HepG2 (cell line): ENCODE measurements at regions not wholly inside any gene's neighbourhood (a gene's known extent, or its start where the extent isn't known, plus 50 kb on each side); places are given as distances from the start of the nearest gene placed in this dataset.

ENCODE experiments used
- ATAC-seq: fragments of 200-7000 bp; cut with Tn5 transposase; 3 replicates; pipeline ENCODE4 v1.9.1; 2020; ENCODE audit warnings: mild to moderate bottlenecking, moderate library complexity
- BruUV-seq: library from RNA; stranded (reverse); fragments of 400-500 nt; replicated peaks from 2 replicates; lab custom pipeline; 2021; lab: Mats Ljungman, UMichigan
- CTCF ChIA-PET: fragments of 300-600 bp; formaldehyde crosslinking; extraction: SDS; loops from one replicate; lab custom pipeline; 2021; ENCODE audit warnings: low total read pairs, inconsistent platforms, low intra/inter-chr PET ratio; lab: Yijun Ruan, JAX
- POLR2A ChIA-PET: fragments of 350-600 bp; sonication (Branson Sonifier 250); formaldehyde crosslinking; loops from one replicate; lab custom pipeline; 2020; ENCODE audit warnings: antibody characterized with exemption, inconsistent platforms; lab: Yijun Ruan, JAX
- DNase-seq: peaks from one replicate; pipeline ENCODE4 v3.0.0-alpha.2; 2015; ENCODE audit warnings: low spot score
- FAIRE-seq: peaks from 3 replicates; lab custom pipeline; 2011; peaks lifted over from hg19 to GRCh38; lab: Jason Lieb, UNC
- H2AFZ ChIP-seq: one replicate; pipeline ENCODE4 v1.6.1; 2011; ENCODE audit warnings: low read length, inconsistent platforms
- H3K27ac ChIP-seq: fragments of 300-600 bp; 3 replicates; pipeline ENCODE4 v1.8.0; 2011; ENCODE audit warnings: mixed run types, mild to moderate bottlenecking, mixed read lengths, low read length, inconsistent platforms; ENCODE audit not compliant: insufficient read depth; ENCODE audit errors: extremely low read length
- H3K27me3 ChIP-seq, 2 experiments: fragments of 200-600 bp in 1 of 2; 2 replicates in 1 of 2; 3 replicates in 1 of 2; pipeline versions ENCODE4 v1.6.0 to v1.8.0; 2011; ENCODE audit warnings: low read length in 2 of 2, mild to moderate bottlenecking in 2 of 2, moderate library complexity in 2 of 2, inconsistent platforms in 1 of 2; ENCODE audit not compliant: insufficient read depth in 2 of 2, control insufficient read depth in 1 of 2
- H3K36me3 ChIP-seq, 2 experiments: fragments of 200-600 bp in 1 of 2; replicated peaks in 1 of 2; 2 replicates in 1 of 2; 3 replicates in 1 of 2; pipeline versions ENCODE4 v1.5.1 to v1.8.0; 2011; ENCODE audit warnings: low read length in 2 of 2, inconsistent platforms in 1 of 2; ENCODE audit not compliant: insufficient read depth in 2 of 2, control insufficient read depth in 1 of 2
- H3K4me1 ChIP-seq: 2 replicates; pipeline ENCODE4 v1.5.1; 2012; ENCODE audit warnings: low read length, inconsistent platforms; ENCODE audit not compliant: insufficient read depth
- H3K4me2 ChIP-seq: 2 replicates; pipeline ENCODE4 v1.6.0; 2011; ENCODE audit warnings: low read depth, low read length, inconsistent platforms
- H3K4me3 ChIP-seq, 3 experiments: fragments of 200-600 bp in 1 of 3; sonication (generic), shearing (Covaris generic) in 1 of 3; replicated peaks in 1 of 3; 2 replicates each; pipeline ENCODE4 v1.5.1; 2011 to 2016; ENCODE audit warnings: low read length in 3 of 3, inconsistent platforms in 2 of 3, low read depth in 2 of 3, mild to moderate bottlenecking in 2 of 3, control low read depth in 1 of 3, mixed read lengths in 1 of 3; ENCODE audit not compliant: insufficient read depth in 1 of 3
- H3K79me2 ChIP-seq: one replicate; pipeline ENCODE4 v1.6.1; 2011; ENCODE audit warnings: low read length, inconsistent platforms; ENCODE audit not compliant: insufficient read depth
- H3K9ac ChIP-seq: 2 replicates; pipeline ENCODE4 v1.6.0; 2011; ENCODE audit warnings: mild to moderate bottlenecking, low read depth, low read length, inconsistent platforms; ENCODE audit not compliant: insufficient read depth
- H3K9me3 ChIP-seq: 2 replicates; pipeline ENCODE4 v1.5.1; 2012; ENCODE audit warnings: mild to moderate bottlenecking, low read length
- H4K20me1 ChIP-seq: 2 replicates; pipeline ENCODE4 v1.6.0; 2011; ENCODE audit warnings: inconsistent platforms, mild to moderate bottlenecking, low read length, moderate library complexity; ENCODE audit not compliant: insufficient read depth
- DMTF1 ChIP-seq: sonication (generic); formaldehyde crosslinking; IDR thresholded peaks from 2 replicates; pipeline ENCODE4 v1.4.0; 2020; ENCODE audit warnings: mild to moderate bottlenecking, missing genetic modification reagents
- FOXA1 ChIP-seq, 2 experiments: fragments of 450-650 bp in 1 of 2; sonication (generic) in 1 of 2; formaldehyde crosslinking in 1 of 2; IDR thresholded peaks; 2 replicates each; pipeline versions ENCODE4 v1.4.0 to v1.6.1; 2016 to 2020; ENCODE audit warnings: missing genetic modification reagents in 1 of 2
- HINFP ChIP-seq: sonication (generic); formaldehyde crosslinking; IDR thresholded peaks from 2 replicates; pipeline ENCODE4 v1.4.0; 2020; ENCODE audit warnings: low read depth, mild to moderate bottlenecking, missing genetic modification reagents
- KDM1A ChIP-seq: IDR thresholded peaks from 2 replicates; pipeline ENCODE4 v1.6.1; 2016; ENCODE audit warnings: missing compliant biosample characterization
- KLF13 ChIP-seq: sonication (generic); formaldehyde crosslinking; IDR thresholded peaks from 2 replicates; pipeline ENCODE4 v1.4.0; 2020; ENCODE audit warnings: mild to moderate bottlenecking, missing genetic modification reagents
- LBX2 ChIP-seq: sonication (generic); formaldehyde crosslinking; IDR thresholded peaks from 2 replicates; pipeline ENCODE4 v1.5.0; 2020; ENCODE audit warnings: missing genetic modification reagents, mild to moderate bottlenecking, borderline replicate concordance
- REXO4 ChIP-seq: sonication (generic); formaldehyde crosslinking; IDR thresholded peaks from 2 replicates; pipeline ENCODE4 v1.8.0; 2022; ENCODE audit warnings: missing genetic modification reagents, mild to moderate bottlenecking, borderline replicate concordance
- SSRP1 ChIP-seq: IDR thresholded peaks from 2 replicates; pipeline ENCODE4 v1.6.1; 2016; ENCODE audit warnings: control low read depth
- TGIF2 ChIP-seq: IDR thresholded peaks from 2 replicates; pipeline ENCODE4 v1.6.1; 2016; ENCODE audit warnings: control low read depth, missing compliant biosample characterization
- YEATS4 ChIP-seq: sonication (generic); formaldehyde crosslinking; IDR thresholded peaks from 2 replicates; pipeline ENCODE4 v1.4.0; 2020; ENCODE audit warnings: missing genetic modification reagents, borderline replicate concordance
- ZBTB7A ChIP-seq: sonication (generic); formaldehyde crosslinking; IDR thresholded peaks from 2 replicates; pipeline ENCODE4 v1.8.0; 2022; ENCODE audit warnings: mild to moderate bottlenecking, missing genetic modification reagents
- ZFP91 ChIP-seq: sonication (generic); formaldehyde crosslinking; IDR thresholded peaks from 2 replicates; pipeline ENCODE4 v1.9.0; 2022; ENCODE audit warnings: missing genetic modification reagents, mild to moderate bottlenecking, borderline replicate concordance
- ZNF552 ChIP-seq: sonication (generic); formaldehyde crosslinking; IDR thresholded peaks from 2 replicates; pipeline ENCODE4 v1.9.0; 2022; ENCODE audit warnings: missing genetic modification reagents, mild to moderate bottlenecking, borderline replicate concordance
- ZNF674 ChIP-seq: sonication (generic); formaldehyde crosslinking; IDR thresholded peaks from 2 replicates; pipeline ENCODE4 v1.5.0; 2020; ENCODE audit warnings: low read depth, mild to moderate bottlenecking, missing genetic modification reagents
- ZSCAN9 ChIP-seq: IDR thresholded peaks from 2 replicates; pipeline ENCODE4 v1.6.1; 2016; ENCODE audit warnings: borderline replicate concordance
- WGBS: methylation state at CpG from one replicate; pipeline ENCODE4 v1.1.6; 2017; ENCODE audit warnings: low lambda C conversion rate; 5-methylcytosine and 5-hydroxymethylcytosine counted together
- in situ Hi-C: cut with HindIII; loops from 2 replicates; pipeline ENCODE4 v1.10.0; 2017; ENCODE audit warnings: low pct_unique_long_range_greater_than_20kb; ENCODE audit not compliant: extremely low pct_ligation_motif_present
- intact Hi-C: fragments of 100-400 bp; cut with micrococcal nuclease; formaldehyde crosslinking; loops from one replicate; pipeline ENCODE4 v1.10.0; 2022; ENCODE audit not compliant: unreplicated experiment

GRCh38 chr12:69118516-69118915 is 120.9 kb upstream of the CPSF6 start (continued):
- TF ChIP-seq SSRP1 (CRISPR knock-in tag), result no peak

GRCh38 chr12:69119770-69120169 is 119.6 kb upstream of the CPSF6 start:
- Histone ChIP-seq H3K4me2 (no peak overlapping the region), H3K79me2 (no peaks in the 10 kb centered on the region), H3K9me3 (no peaks in the 10 kb centered on the region), H3K27me3 (peaks cover 0 to 6% of the 10 kb centered on the region in 2 experiments; a peak in 1 of 5 replicates), H3K27ac (no peak overlapping the region), H3K4me1 (no peaks in the 10 kb centered on the region), H2AFZ (no peak overlapping the region), H3K4me3 (no peak overlapping the region), H3K9ac (no peak overlapping the region), H4K20me1 (no peaks in the 10 kb centered on the region), H3K36me3 (no peaks in the 10 kb centered on the region)
- no TSS peak for BruUV-seq
- ChIA-PET CTCF (no interaction called here), POLR2A (no interaction called here)
- ATAC-seq (no peak), DNase-seq (no peak), FAIRE-seq (no peak)
- WGBS, result 41% methylated on average over 6 of the region's 6 CpGs
- no peak for TF ChIP-seq ZFP91 (CRISPR knock-in tag)
- no peak for TF ChIP-seq KLF13 (CRISPR knock-in tag)
- no peak for TF ChIP-seq DMTF1 (CRISPR knock-in tag)
- TF ChIP-seq YEATS4 (CRISPR knock-in tag), result no peak
- no peak for TF ChIP-seq ZSCAN9 (CRISPR knock-in tag)
- TF ChIP-seq ZNF552 (CRISPR knock-in tag), result no peak
- no peak for TF ChIP-seq ZNF674
- no peak for TF ChIP-seq LBX2 (CRISPR knock-in tag)
- TF ChIP-seq ZBTB7A (CRISPR knock-in tag), result no peak
- no peak for TF ChIP-seq HINFP (CRISPR knock-in tag)
- no peak for TF ChIP-seq FOXA1 (IDR thresholded peaks at IDR 0.05)
- TF ChIP-seq FOXA1 (CRISPR knock-in tag; IDR thresholded peaks at IDR 0.05), result no peak
- TF ChIP-seq TGIF2 (CRISPR knock-in tag), result no peak
- TF ChIP-seq REXO4, result no peak
- TF ChIP-seq KDM1A (CRISPR knock-in tag), result no peak
- intact Hi-C loops, result no loop called here
- in situ Hi-C loops, result no loop called here
